A549 (cell line): ENCODE measurements at regions not wholly inside any gene's neighbourhood (a gene's known extent, or its start where the extent isn't known, plus 50 kb on each side); places are given as distances from the start of the nearest gene placed in this dataset.

Experiments
- ATAC-seq, 2 experiments: fragments of 200-7000 bp in 1 of 2; fragments of >200 bp in 1 of 2; cut with Nextera tagmentation in 1 of 2; cut with Tn5 transposase in 1 of 2; 3 replicates each; pipeline versions ENCODE4 v1.8.0 to v1.9.1; 2018 to 2020; ENCODE audit warnings: mild to moderate bottlenecking in 1 of 2, moderate library complexity in 1 of 2
- CTCF ChIA-PET: fragments of 300-600 bp; sonication (Branson Sonifier 250); formaldehyde crosslinking; extraction: SDS; loops from one replicate; lab custom pipeline; 2021; ENCODE audit warnings: antibody characterized with exemption, inconsistent platforms; lab: Yijun Ruan, JAX
- POLR2A ChIA-PET: fragments of 350-600 bp; formaldehyde crosslinking; extraction: SDS; loops from one replicate; lab custom pipeline; 2021; ENCODE audit warnings: antibody characterized with exemption, inconsistent platforms; lab: Yijun Ruan, JAX
- DNase-seq, 2 experiments: peaks; one replicate each; pipeline versions ENCODE4 v3.0.0 to v3.0.0-alpha.2; 2011 to 2016; ENCODE audit warnings: low read depth in 1 of 2, low spot score in 1 of 2
- FAIRE-seq: peaks from 2 replicates; lab custom pipeline; 2011; peaks lifted over from hg19 to GRCh38; lab: Jason Lieb, UNC
- H3K27ac ChIP-seq, 2 experiments: fragments of >200 bp; sonication (Bioruptor Twin); formaldehyde crosslinking; 3 replicates each; pipeline ENCODE4 v1.5.1; 2016 to 2017
- H3K4me1 ChIP-seq: fragments of >200 bp; sonication (Bioruptor Twin); formaldehyde crosslinking; 3 replicates; pipeline ENCODE4 v1.6.1; 2016
- H3K4me2 ChIP-seq: fragments of >200 bp; sonication (Bioruptor Twin); formaldehyde crosslinking; 3 replicates; pipeline ENCODE4 v1.6.1; 2016
- H3K4me3 ChIP-seq: fragments of >200 bp; sonication (Bioruptor Twin); formaldehyde crosslinking; 3 replicates; pipeline ENCODE4 v1.5.1; 2016
- H3K9me3 ChIP-seq: fragments of >200 bp; sonication (Bioruptor Twin); formaldehyde crosslinking; 3 replicates; pipeline ENCODE4 v1.6.1; 2016
- ATOH8 ChIP-seq: fragments of 250-450 bp; sonication (Bioruptor Pico); IDR thresholded peaks from 2 replicates; pipeline ENCODE4 v1.5.0; 2020; ENCODE audit warnings: low read depth, mild to moderate bottlenecking, moderate library complexity
- BCL3 ChIP-seq: fragments of >200 bp; sonication (Bioruptor Twin); formaldehyde crosslinking; IDR thresholded peaks from 3 replicates; pipeline ENCODE4 v1.6.1; 2016
- CEBPB ChIP-seq, 2 experiments: fragments of >200 bp in 1 of 2; sonication (Bioruptor Twin) in 1 of 2; formaldehyde crosslinking in 1 of 2; IDR thresholded peaks; 2 replicates each; pipeline ENCODE4 v1.6.1; 2012 to 2016
- CHD4 ChIP-seq: fragments of 200-600 bp; sonication (generic); IDR thresholded peaks from 2 replicates; pipeline ENCODE4 v1.6.1; 2016; ENCODE audit warnings: antibody characterized with exemption, mild to moderate bottlenecking, borderline replicate concordance
- ELK1 ChIP-seq: fragments of 150-350 bp; IDR thresholded peaks from 2 replicates; pipeline ENCODE4 v1.6.1; 2014; ENCODE audit warnings: low read depth, mild to moderate bottlenecking, low read length
- FOXS1 ChIP-seq: fragments of 250-450 bp; sonication (Bioruptor Pico); IDR thresholded peaks from 2 replicates; pipeline ENCODE4 v1.5.0; 2020; ENCODE audit warnings: mild to moderate bottlenecking, moderate library complexity
- HES2 ChIP-seq: fragments of >200 bp; sonication (Bioruptor Twin); formaldehyde crosslinking; IDR thresholded peaks from 2 replicates; pipeline ENCODE4 v1.6.1; 2016
- HEYL ChIP-seq: fragments of 250-450 bp; sonication (Bioruptor Pico); IDR thresholded peaks from 2 replicates; pipeline ENCODE4 v1.8.0; 2021; ENCODE audit warnings: mild to moderate bottlenecking, moderate library complexity
- HOXA7 ChIP-seq: fragments of 250-450 bp; sonication (Bioruptor Pico); IDR thresholded peaks from 2 replicates; pipeline ENCODE4 v1.5.0; 2020; ENCODE audit warnings: mild to moderate bottlenecking, moderate library complexity
- HOXB5 ChIP-seq: fragments of 250-450 bp; sonication (Bioruptor Pico); IDR thresholded peaks from 2 replicates; pipeline ENCODE4 v1.5.0; 2020; ENCODE audit warnings: mild to moderate bottlenecking, moderate library complexity
- JUN ChIP-seq, 2 experiments: fragments of >200 bp; sonication (Bioruptor Twin); formaldehyde crosslinking; IDR thresholded peaks; 2 replicates in 1 of 2; 3 replicates in 1 of 2; pipeline ENCODE4 v1.6.1; 2016 to 2017
- KDM1A ChIP-seq: fragments of 200-600 bp; sonication (generic); IDR thresholded peaks from 2 replicates; pipeline ENCODE4 v1.6.1; 2016; ENCODE audit warnings: low read depth, mild to moderate bottlenecking
- KDM5A ChIP-seq: fragments of 200-600 bp; sonication (generic); IDR thresholded peaks from 2 replicates; pipeline ENCODE4 v1.6.1; 2016; ENCODE audit warnings: antibody characterized with exemption, mild to moderate bottlenecking
- MAFK ChIP-seq: fragments of 450-650 bp; IDR thresholded peaks from 2 replicates; pipeline ENCODE4 v1.6.1; 2014; ENCODE audit not compliant: partially characterized antibody
- MAZ ChIP-seq: fragments of 150-350 bp; IDR thresholded peaks from 2 replicates; pipeline ENCODE4 v1.6.1; 2014; ENCODE audit warnings: antibody characterized with exemption, low read depth, low read length, borderline replicate concordance
- MYC ChIP-seq: IDR thresholded peaks from 2 replicates; pipeline ENCODE4 v1.6.1; 2012; ENCODE audit warnings: mild to moderate bottlenecking, inconsistent platforms, low read length, improper control_type of control experiment, borderline replicate concordance
- NR3C1 ChIP-seq: fragments of >200 bp; sonication (Bioruptor Twin); formaldehyde crosslinking; IDR thresholded peaks from 3 replicates; pipeline ENCODE4 v1.6.1; 2017
- RARB ChIP-seq: fragments of 250-450 bp; sonication (Bioruptor Pico); IDR thresholded peaks from 2 replicates; pipeline ENCODE4 v1.8.0; 2021; ENCODE audit warnings: mild to moderate bottlenecking, moderate library complexity
- RCOR1 ChIP-seq: fragments of 150-350 bp; IDR thresholded peaks from 2 replicates; pipeline ENCODE4 v1.6.1; 2014; ENCODE audit warnings: antibody characterized with exemption, low read length, low read depth
- ZC3H11A ChIP-seq: fragments of 450-650 bp; IDR thresholded peaks from 2 replicates; pipeline ENCODE4 v1.6.1; 2014; ENCODE audit warnings: antibody characterized with exemption, mild to moderate bottlenecking
- ZFP36 ChIP-seq: fragments of 450-650 bp; IDR thresholded peaks from 2 replicates; pipeline ENCODE4 v1.6.1; 2014; ENCODE audit warnings: borderline replicate concordance; ENCODE audit not compliant: partially characterized antibody
- WGBS: methylation state at CpG from one replicate; pipeline ENCODE4 v1.1.6; 2017; ENCODE audit errors: missing lambda C conversion rate; 5-methylcytosine and 5-hydroxymethylcytosine counted together
- TF ChIP-seq, protein P1 (sequence below): fragments of >200 bp; sonication (Bioruptor Twin); formaldehyde crosslinking; IDR thresholded peaks from 3 replicates; pipeline ENCODE4 v1.5.1; 2016
- TF ChIP-seq, protein P2 (sequence below): IDR thresholded peaks from 2 replicates; pipeline ENCODE4 v1.6.1; 2012

- no peak for DNase-seq
- Histone ChIP-seq H3K4me2 (no peak overlapping the region), H3K4me3 (no peak overlapping the region), H3K27ac (no peak overlapping the region), H3K9me3 (no peaks in the 10 kb centered on the region), H3K4me1 (no peaks in the 10 kb centered on the region)
- ATAC-seq, result no peak
- no peak for FAIRE-seq
- TF ChIP-seq NR3C1 (no peak), ATOH8 (CRISPR knock-in tag) (no peak), CEBPB (IDR thresholded peaks at IDR 0.05) (no peak), BCL3 (no peak), KDM5A (no peak), CHD4 (no peak), HOXB5 (CRISPR knock-in tag) (no peak)
- ChIA-PET POLR2A (no interaction called here), CTCF (no interaction called here)
Observed at GRCh38 chr6:87897013-87897412, 150.6 kb upstream of the SPACA1 start.

- H3K4me3 ChIP-seq, result no peak overlapping the region
- H3K4me2 ChIP-seq, result no peak overlapping the region
- no peaks in the 10 kb centered on the region for H3K4me1 ChIP-seq
- ChIA-PET CTCF (no interaction called here), POLR2A (no interaction called here)
- DNase-seq, result no peak
- ATAC-seq, result no peak
- no peak for FAIRE-seq
- no peaks in the 10 kb centered on the region for H3K9me3 ChIP-seq
- 73% methylated on average over 2 of the region's 2 CpGs for WGBS
- no peak for TF ChIP-seq ZC3H11A
- TF ChIP-seq ZFP36, result no peak
- no peak for TF ChIP-seq MAFK
- TF ChIP-seq HES2, result no peak
- TF ChIP-seq ELK1, result no peak
- TF ChIP-seq HEYL (CRISPR knock-in tag), result no peak
- TF ChIP-seq NR3C1, result no peak
- no peak overlapping the region for H3K27ac ChIP-seq
Observed at GRCh38 chr6:87887266-87887665, 160.4 kb upstream of the SPACA1 start.

GRCh38 chr6:87884203-87884602 is 163.4 kb upstream of the SPACA1 start:
- ChIA-PET POLR2A (no interaction called here), CTCF (interaction anchor here (0.9 kb wide), 1 partner anchor 25 kb away, joined by 3 read pairs; no protein-coding TSS in a partner anchor)
- Histone ChIP-seq H3K4me2 (no peak overlapping the region), H3K9me3 (no peaks in the 10 kb centered on the region), H3K4me1 (no peaks in the 10 kb centered on the region), H3K4me3 (no peak overlapping the region), H3K27ac (no peak overlapping the region)
- ATAC-seq, result no peak
- TF ChIP-seq RCOR1, result no peak
- TF ChIP-seq HOXA7 (CRISPR knock-in tag), result no peak
- no peak for TF ChIP-seq RARB
- 23% methylated on average over 1 of the region's 1 CpG for WGBS
- no peak for DNase-seq
- FAIRE-seq, result no peak

GRCh38 chr6:87881342-87881895 is 166.2 kb upstream of the SPACA1 start:
- no peak for DNase-seq
- TF ChIP-seq MAZ, result no peak
- TF ChIP-seq, protein P1, sequence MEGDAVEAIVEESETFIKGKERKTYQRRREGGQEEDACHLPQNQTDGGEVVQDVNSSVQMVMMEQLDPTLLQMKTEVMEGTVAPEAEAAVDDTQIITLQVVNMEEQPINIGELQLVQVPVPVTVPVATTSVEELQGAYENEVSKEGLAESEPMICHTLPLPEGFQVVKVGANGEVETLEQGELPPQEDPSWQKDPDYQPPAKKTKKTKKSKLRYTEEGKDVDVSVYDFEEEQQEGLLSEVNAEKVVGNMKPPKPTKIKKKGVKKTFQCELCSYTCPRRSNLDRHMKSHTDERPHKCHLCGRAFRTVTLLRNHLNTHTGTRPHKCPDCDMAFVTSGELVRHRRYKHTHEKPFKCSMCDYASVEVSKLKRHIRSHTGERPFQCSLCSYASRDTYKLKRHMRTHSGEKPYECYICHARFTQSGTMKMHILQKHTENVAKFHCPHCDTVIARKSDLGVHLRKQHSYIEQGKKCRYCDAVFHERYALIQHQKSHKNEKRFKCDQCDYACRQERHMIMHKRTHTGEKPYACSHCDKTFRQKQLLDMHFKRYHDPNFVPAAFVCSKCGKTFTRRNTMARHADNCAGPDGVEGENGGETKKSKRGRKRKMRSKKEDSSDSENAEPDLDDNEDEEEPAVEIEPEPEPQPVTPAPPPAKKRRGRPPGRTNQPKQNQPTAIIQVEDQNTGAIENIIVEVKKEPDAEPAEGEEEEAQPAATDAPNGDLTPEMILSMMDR, result no peak
- TF ChIP-seq CHD4, result no peak
- no peak for TF ChIP-seq NR3C1
- no peak for TF ChIP-seq FOXS1
- no peak for TF ChIP-seq KDM1A
- TF ChIP-seq, protein P2, sequence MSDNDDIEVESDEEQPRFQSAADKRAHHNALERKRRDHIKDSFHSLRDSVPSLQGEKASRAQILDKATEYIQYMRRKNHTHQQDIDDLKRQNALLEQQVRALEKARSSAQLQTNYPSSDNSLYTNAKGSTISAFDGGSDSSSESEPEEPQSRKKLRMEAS, result no peak
- TF ChIP-seq CEBPB (IDR thresholded peaks at IDR 0.05), result no peak
- TF ChIP-seq HEYL (CRISPR knock-in tag), result no peak
- TF ChIP-seq MYC, result no peak
- no peak for TF ChIP-seq JUN (IDR thresholded peaks at IDR 0.05)
- no peak for TF ChIP-seq RARB
- TF ChIP-seq HES2, result no peak
- TF ChIP-seq, all 56 proteins: peak for 0
- Histone ChIP-seq H3K4me2 (no peak overlapping the region), H3K4me3 (no peak overlapping the region), H3K27ac (no peak overlapping the region), H3K9me3 (no peaks in the 10 kb centered on the region), H3K4me1 (no peaks in the 10 kb centered on the region)
- 15% methylated on average over 4 of the region's 4 CpGs for WGBS
- CTCF ChIA-PET, result no interaction called here
- ATAC-seq (no peak), FAIRE-seq (no peak)
- POLR2A ChIA-PET, result no interaction called here
